ENCODE measurements at regions not wholly inside any gene's neighbourhood (a gene's known extent, or its start where the extent isn't known, plus 50 kb on each side); places are given as distances from the start of the nearest gene placed in this dataset.
"Not testable (repeated sequence)": the region's sequence is repeated elsewhere in the genome, so short reads cannot be mapped to it uniquely, and the experiment has no call there.

GRCh38 chr18:78816114-78816513, 163.5 kb upstream of the SALL3 start:
- DNase-seq = no peak

GRCh38 chr18:78816916-78817315, 162.7 kb upstream of the SALL3 start:
- DNase-seq = no peak

- no peak for DNase-seq
Measured at GRCh38 chr18:78818495-78818894, 161.1 kb upstream of the SALL3 start.

- no peak for DNase-seq
Measured at GRCh38 chr18:78818961-78819360, 160.7 kb upstream of the SALL3 start.

GRCh38 chr18:78820161-78820834, 159.3 kb upstream of the SALL3 start:
- DNase-seq = no peak

GRCh38 chr18:78821396-78821795, 158.2 kb upstream of the SALL3 start:
- no peak for DNase-seq

GRCh38 chr18:78822171-78822948, 157.3 kb upstream of the SALL3 start:
- no peak for DNase-seq

- no peak for DNase-seq
Measured at GRCh38 chr18:78822949-78823285, 156.7 kb upstream of the SALL3 start.

GRCh38 chr18:78825168-78825567, 154.4 kb upstream of the SALL3 start:
- no peak for DNase-seq

- no peak for DNase-seq
Measured at GRCh38 chr18:78826631-78827030, 153.0 kb upstream of the SALL3 start.

- no peak for DNase-seq
Measured at GRCh38 chr18:78827141-78827540, 152.5 kb upstream of the SALL3 start.

- no peak for DNase-seq
Measured at GRCh38 chr18:78828131-78828530, 151.5 kb upstream of the SALL3 start.

GRCh38 chr18:78829026-78829425, 150.6 kb upstream of the SALL3 start:
- DNase-seq = not testable (repeated sequence)

GRCh38 chr18:78830161-78830560, 149.5 kb upstream of the SALL3 start:
- DNase-seq = no peak

GRCh38 chr18:78830826-78831225, 148.8 kb upstream of the SALL3 start:
- DNase-seq = no peak

- no peak for DNase-seq
Measured at GRCh38 chr18:78831603-78832002, 148.0 kb upstream of the SALL3 start.

GRCh38 chr18:78833833-78834232, 145.8 kb upstream of the SALL3 start:
- no peak for DNase-seq

- DNase-seq = no peak
Measured at GRCh38 chr18:78836838-78837237, 142.8 kb upstream of the SALL3 start.

GRCh38 chr18:78837754-78838153, 141.9 kb upstream of the SALL3 start:
- no peak for DNase-seq

GRCh38 chr18:78838183-78838582, 141.4 kb upstream of the SALL3 start:
- DNase-seq = no peak

GRCh38 chr18:78849046-78849445, 130.6 kb upstream of the SALL3 start:
- DNase-seq = no peak

GRCh38 chr18:78849458-78849857, 130.2 kb upstream of the SALL3 start:
- DNase-seq = no peak

GRCh38 chr18:78853341-78853740, 126.3 kb upstream of the SALL3 start:
- no peak for DNase-seq

GRCh38 chr18:78855188-78855587, 124.4 kb upstream of the SALL3 start:
- DNase-seq = no peak

Data from right hindlimb (tissue), 1 donor.